ENCODE measurements at regions not wholly inside any gene's neighbourhood (a gene's known extent, or its start where the extent isn't known, plus 50 kb on each side); places are given as distances from the start of the nearest gene placed in this dataset.

GRCh38 chr2:238709325-238710025 is 138.4 kb upstream of the TWIST2 start:
- no peak overlapping the region for H3K27ac ChIP-seq (ENCODE audit: low read depth in 2 of 2, low read length in 1 of 2)
- ChIA-PET POLR2A (no interaction called here), CTCF (interaction anchor here (1.0 to 1.2 kb wide), 2 partner anchors 17 to 75 kb away, joined by 3 read pairs; no protein-coding TSS in a partner anchor)
- TF ChIP-seq FOSL2 (IDR thresholded peaks at IDR 0.05; ENCODE audit: borderline replicate concordance, low read depth): no peak
- TF ChIP-seq POLR2AphosphoS5 (IDR thresholded peaks at IDR 0.05; ENCODE audit: low read depth, low read length): no peak
- no peak for TF ChIP-seq SIN3A (IDR thresholded peaks at IDR 0.05; ENCODE audit: borderline replicate concordance, low read depth, low read length)
- no peak for TF ChIP-seq MEF2A (IDR thresholded peaks at IDR 0.05; ENCODE audit: borderline replicate concordance, low read depth)
- TF ChIP-seq FOXM1 (IDR thresholded peaks at IDR 0.05; ENCODE audit: low read depth): no peak
- TF ChIP-seq, protein P1, sequence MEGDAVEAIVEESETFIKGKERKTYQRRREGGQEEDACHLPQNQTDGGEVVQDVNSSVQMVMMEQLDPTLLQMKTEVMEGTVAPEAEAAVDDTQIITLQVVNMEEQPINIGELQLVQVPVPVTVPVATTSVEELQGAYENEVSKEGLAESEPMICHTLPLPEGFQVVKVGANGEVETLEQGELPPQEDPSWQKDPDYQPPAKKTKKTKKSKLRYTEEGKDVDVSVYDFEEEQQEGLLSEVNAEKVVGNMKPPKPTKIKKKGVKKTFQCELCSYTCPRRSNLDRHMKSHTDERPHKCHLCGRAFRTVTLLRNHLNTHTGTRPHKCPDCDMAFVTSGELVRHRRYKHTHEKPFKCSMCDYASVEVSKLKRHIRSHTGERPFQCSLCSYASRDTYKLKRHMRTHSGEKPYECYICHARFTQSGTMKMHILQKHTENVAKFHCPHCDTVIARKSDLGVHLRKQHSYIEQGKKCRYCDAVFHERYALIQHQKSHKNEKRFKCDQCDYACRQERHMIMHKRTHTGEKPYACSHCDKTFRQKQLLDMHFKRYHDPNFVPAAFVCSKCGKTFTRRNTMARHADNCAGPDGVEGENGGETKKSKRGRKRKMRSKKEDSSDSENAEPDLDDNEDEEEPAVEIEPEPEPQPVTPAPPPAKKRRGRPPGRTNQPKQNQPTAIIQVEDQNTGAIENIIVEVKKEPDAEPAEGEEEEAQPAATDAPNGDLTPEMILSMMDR (IDR thresholded peaks at IDR 0.05): no peak
- TF ChIP-seq GABPA (IDR thresholded peaks at IDR 0.05; ENCODE audit: low read depth): no peak
- no peak for TF ChIP-seq USF2 (IDR thresholded peaks at IDR 0.05; ENCODE audit: borderline replicate concordance, low read depth, low read length)
- TF ChIP-seq, protein P2, sequence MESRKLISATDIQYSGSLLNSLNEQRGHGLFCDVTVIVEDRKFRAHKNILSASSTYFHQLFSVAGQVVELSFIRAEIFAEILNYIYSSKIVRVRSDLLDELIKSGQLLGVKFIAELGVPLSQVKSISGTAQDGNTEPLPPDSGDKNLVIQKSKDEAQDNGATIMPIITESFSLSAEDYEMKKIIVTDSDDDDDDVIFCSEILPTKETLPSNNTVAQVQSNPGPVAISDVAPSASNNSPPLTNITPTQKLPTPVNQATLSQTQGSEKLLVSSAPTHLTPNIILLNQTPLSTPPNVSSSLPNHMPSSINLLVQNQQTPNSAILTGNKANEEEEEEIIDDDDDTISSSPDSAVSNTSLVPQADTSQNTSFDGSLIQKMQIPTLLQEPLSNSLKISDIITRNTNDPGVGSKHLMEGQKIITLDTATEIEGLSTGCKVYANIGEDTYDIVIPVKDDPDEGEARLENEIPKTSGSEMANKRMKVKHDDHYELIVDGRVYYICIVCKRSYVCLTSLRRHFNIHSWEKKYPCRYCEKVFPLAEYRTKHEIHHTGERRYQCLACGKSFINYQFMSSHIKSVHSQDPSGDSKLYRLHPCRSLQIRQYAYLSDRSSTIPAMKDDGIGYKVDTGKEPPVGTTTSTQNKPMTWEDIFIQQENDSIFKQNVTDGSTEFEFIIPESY (IDR thresholded peaks at IDR 0.05; ENCODE audit: borderline replicate concordance, low read depth): no peak
- TF ChIP-seq RAD21 (IDR thresholded peaks at IDR 0.05; ENCODE audit: low read length): no peak
- TF ChIP-seq, protein P3, sequence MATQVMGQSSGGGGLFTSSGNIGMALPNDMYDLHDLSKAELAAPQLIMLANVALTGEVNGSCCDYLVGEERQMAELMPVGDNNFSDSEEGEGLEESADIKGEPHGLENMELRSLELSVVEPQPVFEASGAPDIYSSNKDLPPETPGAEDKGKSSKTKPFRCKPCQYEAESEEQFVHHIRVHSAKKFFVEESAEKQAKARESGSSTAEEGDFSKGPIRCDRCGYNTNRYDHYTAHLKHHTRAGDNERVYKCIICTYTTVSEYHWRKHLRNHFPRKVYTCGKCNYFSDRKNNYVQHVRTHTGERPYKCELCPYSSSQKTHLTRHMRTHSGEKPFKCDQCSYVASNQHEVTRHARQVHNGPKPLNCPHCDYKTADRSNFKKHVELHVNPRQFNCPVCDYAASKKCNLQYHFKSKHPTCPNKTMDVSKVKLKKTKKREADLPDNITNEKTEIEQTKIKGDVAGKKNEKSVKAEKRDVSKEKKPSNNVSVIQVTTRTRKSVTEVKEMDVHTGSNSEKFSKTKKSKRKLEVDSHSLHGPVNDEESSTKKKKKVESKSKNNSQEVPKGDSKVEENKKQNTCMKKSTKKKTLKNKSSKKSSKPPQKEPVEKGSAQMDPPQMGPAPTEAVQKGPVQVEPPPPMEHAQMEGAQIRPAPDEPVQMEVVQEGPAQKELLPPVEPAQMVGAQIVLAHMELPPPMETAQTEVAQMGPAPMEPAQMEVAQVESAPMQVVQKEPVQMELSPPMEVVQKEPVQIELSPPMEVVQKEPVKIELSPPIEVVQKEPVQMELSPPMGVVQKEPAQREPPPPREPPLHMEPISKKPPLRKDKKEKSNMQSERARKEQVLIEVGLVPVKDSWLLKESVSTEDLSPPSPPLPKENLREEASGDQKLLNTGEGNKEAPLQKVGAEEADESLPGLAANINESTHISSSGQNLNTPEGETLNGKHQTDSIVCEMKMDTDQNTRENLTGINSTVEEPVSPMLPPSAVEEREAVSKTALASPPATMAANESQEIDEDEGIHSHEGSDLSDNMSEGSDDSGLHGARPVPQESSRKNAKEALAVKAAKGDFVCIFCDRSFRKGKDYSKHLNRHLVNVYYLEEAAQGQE (IDR thresholded peaks at IDR 0.05; ENCODE audit: low read depth, low read length): no peak
- TF ChIP-seq RFX5 (IDR thresholded peaks at IDR 0.05; ENCODE audit: low read length): no peak
- no peak for TF ChIP-seq MAX (IDR thresholded peaks at IDR 0.05; ENCODE audit: low read depth)
- no peak overlapping the region for H2AFZ ChIP-seq (ENCODE audit: low read depth)
- no peak overlapping the region for H3K4me2 ChIP-seq
- H3K4me1 ChIP-seq (ENCODE audit: control insufficient read depth in 1 of 2, insufficient read depth in 2 of 2, low read depth in 1 of 2, low read length in 1 of 2): no peaks in the 10 kb centered on the region
- DNase-seq: no peak
- no peaks in the 10 kb centered on the region for H3K36me3 ChIP-seq (replicated peaks in 1 of 2; ENCODE audit: control insufficient read depth in 1 of 2, insufficient read depth in 2 of 2, low read length in 1 of 2)
- H3K9me2 ChIP-seq: no peaks in the 10 kb centered on the region
- no peaks in the 10 kb centered on the region for H3K79me2 ChIP-seq (ENCODE audit: insufficient read depth)
- WGBS (ENCODE audit: low lambda C conversion rate): 74% methylated on average over 6 of the region's 6 CpGs
- no peaks in the 10 kb centered on the region for H4K20me1 ChIP-seq (ENCODE audit: insufficient read depth)
- H3K9ac ChIP-seq: no peak overlapping the region
- no peaks in the 10 kb centered on the region for H3K9me3 ChIP-seq
- no peak overlapping the region for H3K4me3 ChIP-seq (ENCODE audit: low read depth in 2 of 2, low read length in 1 of 2)
- no peaks in the 10 kb centered on the region for H3F3A ChIP-seq (replicated peaks; ENCODE audit: insufficient read depth)
- H3K27me3 ChIP-seq (ENCODE audit: insufficient read depth): no peaks in the 10 kb centered on the region

All from SK-N-SH (cell line).